ENCODE measurements at regions not wholly inside any gene's neighbourhood (a gene's known extent, or its start where the extent isn't known, plus 50 kb on each side); places are given as distances from the start of the nearest gene placed in this dataset.

DNA sequence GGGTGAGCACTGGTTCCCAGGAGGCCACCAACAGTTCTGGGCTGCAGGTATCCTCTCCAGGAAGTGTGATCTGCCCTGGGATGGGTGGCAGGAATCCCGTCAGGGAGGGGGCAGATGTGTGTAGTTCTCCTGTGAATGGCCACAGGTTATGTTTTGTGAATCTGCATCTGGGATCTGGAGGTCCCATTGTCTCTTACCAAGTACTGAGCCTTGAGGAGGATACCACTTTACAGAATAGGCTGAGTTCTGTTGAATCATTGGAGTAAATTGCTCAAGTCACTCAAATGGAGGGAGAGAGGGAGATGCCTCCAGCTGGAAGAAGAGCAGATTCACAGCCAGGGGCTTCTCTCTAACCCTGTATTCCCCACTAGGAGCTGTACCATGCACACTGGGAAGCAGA is 168.2 kb downstream of the ANKRD30B start:
- Histone ChIP-seq H2BK20ac (ENCODE audit: low read depth, low read length) (no peak overlapping the region), H3K14ac (replicated peaks; ENCODE audit: low read depth, low read length) (no peak overlapping the region), H3K4ac (ENCODE audit: low read depth, low read length) (no peak overlapping the region), H2AFZ (replicated peaks; ENCODE audit: low read length, poor library complexity) (no peak overlapping the region), H3K56ac (ENCODE audit: extremely low read depth, insufficient read depth, low read length) (no peak overlapping the region), H2AK5ac (ENCODE audit: low read depth, low read length) (no peak overlapping the region), H4K8ac (ENCODE audit: low read depth in 2 of 2, low read length in 2 of 2) (no peak overlapping the region), H3K27me3 (ENCODE audit: control insufficient read depth, insufficient read depth, low read length) (no peaks in the 10 kb centered on the region), H3K4me2 (ENCODE audit: low read depth, low read length) (no peak overlapping the region), H4K91ac (ENCODE audit: insufficient read depth, low read depth, low read length) (no peak overlapping the region), H4K5ac (ENCODE audit: low read depth, low read length) (no peak overlapping the region), H2AK9ac (replicated peaks; ENCODE audit: low read depth, low read length, poor library complexity) (no peak overlapping the region), H3K18ac (ENCODE audit: low read depth, low read length) (no peak overlapping the region), H2BK5ac (ENCODE audit: low read depth, low read length, poor library complexity, severe bottlenecking) (no peak overlapping the region), H4K20me1 (ENCODE audit: insufficient read depth, low read length) (no peaks in the 10 kb centered on the region), H3K36me3 (ENCODE audit: control insufficient read depth, insufficient read depth, low read length) (no peaks in the 10 kb centered on the region), H2BK120ac (ENCODE audit: low read depth, low read length) (no peak overlapping the region), H3K9me3 (ENCODE audit: control insufficient read depth, insufficient read depth, low read length) (peaks cover 33% of the 10 kb centered on the region), H3K9me1 (ENCODE audit: insufficient read depth, low read length) (no peaks in the 10 kb centered on the region), H3K27ac (ENCODE audit: insufficient read depth, low read length) (no peak overlapping the region), H3K23ac (ENCODE audit: low read depth, low read length) (no peak overlapping the region), H3K9ac (ENCODE audit: low read depth, low read length) (no peak overlapping the region), H2BK15ac (ENCODE audit: low read depth, low read length) (no peak overlapping the region), H3K4me1 (ENCODE audit: control insufficient read depth, insufficient read depth, low read length) (no peaks in the 10 kb centered on the region), H3K4me3 (ENCODE audit: insufficient read depth, low read depth, low read length) (no peak overlapping the region), H3K79me1 (ENCODE audit: low read depth in 1 of 2, low read length in 2 of 2) (no peaks in the 10 kb centered on the region)
- ChIA-PET CTCF (no interaction called here), POLR2A (ENCODE audit: unreplicated experiment) (no interaction called here)
- TF ChIP-seq MAFK (IDR thresholded peaks at IDR 0.05; ENCODE audit: low read depth, low read length) (no peak), SMC3 (IDR thresholded peaks at IDR 0.05; ENCODE audit: low read depth, low read length) (no peak), BHLHE40 (IDR thresholded peaks at IDR 0.05; ENCODE audit: low read depth, low read length) (no peak), CEBPB (IDR thresholded peaks at IDR 0.05; ENCODE audit: low read depth, low read length) (no peak), CHD1 (IDR thresholded peaks at IDR 0.05; ENCODE audit: low read depth, low read length) (no peak), MXI1 (IDR thresholded peaks at IDR 0.05; ENCODE audit: borderline replicate concordance, low read depth, low read length) (no peak), CTCF (conservative IDR thresholded peaks at IDR 0.05; ENCODE audit: low read depth, low read length) (no peak), MAZ (IDR thresholded peaks at IDR 0.05; ENCODE audit: borderline replicate concordance, low read depth, low read length) (no peak), POLR2A (IDR thresholded peaks at IDR 0.05; ENCODE audit: low read depth, low read length) (no peak), RCOR1 (IDR thresholded peaks at IDR 0.05; ENCODE audit: insufficient replicate concordance, low read length) (no peak), RAD21 (IDR thresholded peaks at IDR 0.05; ENCODE audit: low read length) (no peak), RFX5 (IDR thresholded peaks at IDR 0.05; ENCODE audit: low read depth, low read length) (no peak), FOS (IDR thresholded peaks at IDR 0.05; ENCODE audit: low read depth, low read length) (no peak), NFE2L2 (IDR thresholded peaks at IDR 0.05; ENCODE audit: low read depth, low read length) (no peak)
- TF ChIP-seq, protein P1, sequence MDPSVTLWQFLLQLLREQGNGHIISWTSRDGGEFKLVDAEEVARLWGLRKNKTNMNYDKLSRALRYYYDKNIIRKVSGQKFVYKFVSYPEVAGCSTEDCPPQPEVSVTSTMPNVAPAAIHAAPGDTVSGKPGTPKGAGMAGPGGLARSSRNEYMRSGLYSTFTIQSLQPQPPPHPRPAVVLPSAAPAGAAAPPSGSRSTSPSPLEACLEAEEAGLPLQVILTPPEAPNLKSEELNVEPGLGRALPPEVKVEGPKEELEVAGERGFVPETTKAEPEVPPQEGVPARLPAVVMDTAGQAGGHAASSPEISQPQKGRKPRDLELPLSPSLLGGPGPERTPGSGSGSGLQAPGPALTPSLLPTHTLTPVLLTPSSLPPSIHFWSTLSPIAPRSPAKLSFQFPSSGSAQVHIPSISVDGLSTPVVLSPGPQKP (IDR thresholded peaks at IDR 0.05; ENCODE audit: borderline replicate concordance, low read depth, low read length) = no peak
- TF ChIP-seq, protein P2, sequence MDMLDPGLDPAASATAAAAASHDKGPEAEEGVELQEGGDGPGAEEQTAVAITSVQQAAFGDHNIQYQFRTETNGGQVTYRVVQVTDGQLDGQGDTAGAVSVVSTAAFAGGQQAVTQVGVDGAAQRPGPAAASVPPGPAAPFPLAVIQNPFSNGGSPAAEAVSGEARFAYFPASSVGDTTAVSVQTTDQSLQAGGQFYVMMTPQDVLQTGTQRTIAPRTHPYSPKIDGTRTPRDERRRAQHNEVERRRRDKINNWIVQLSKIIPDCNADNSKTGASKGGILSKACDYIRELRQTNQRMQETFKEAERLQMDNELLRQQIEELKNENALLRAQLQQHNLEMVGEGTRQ (IDR thresholded peaks at IDR 0.05; ENCODE audit: low read depth, low read length) = no peak
- dilution Hi-C loops (cut with HindIII; ENCODE audit: low sequenced_read_pairs, unreplicated experiment) (no loop called here), intact Hi-C loops (cut with micrococcal nuclease) (no loop called here), in situ Hi-C loops (cut with MboI; ENCODE audit: low sequenced_read_pairs) (loop anchor here (10.0 kb wide), 1 partner anchor 59 kb away; no protein-coding TSS in a partner anchor)
- no CpG with 5 or more reads among the region's 1 CpG for WGBS, 2 experiments (ENCODE audit: extremely low coverage in 2 of 2, insufficient read length in 1 of 2)
- DNase-seq (no peak), ATAC-seq (ENCODE audit: low read depth) (no peak)
- BruUV-seq (replicated peaks) = no TSS peak
